WTC11 (cell line): ENCODE measurements at regions not wholly inside any gene's neighbourhood (a gene's known extent, or its start where the extent isn't known, plus 50 kb on each side); places are given as distances from the start of the nearest gene placed in this dataset.

Source experiments
- ATAC-seq: fragments of 200-7000 bp; cut with Tn5 transposase; 2 replicates; pipeline ENCODE4 v1.10.0; 2021; ENCODE audit warnings: mild to moderate bottlenecking, moderate library complexity
- CTCF ChIA-PET: fragments of 300-600 bp; sonication (Branson Sonifier 250); formaldehyde crosslinking; loops from one replicate; lab custom pipeline; 2021; ENCODE audit warnings: antibody characterized with exemption; lab: Charles Lee
- POLR2A ChIA-PET: fragments of 350-600 bp; sonication (Branson Sonifier 250); formaldehyde crosslinking; loops from one replicate; lab custom pipeline; 2021; ENCODE audit warnings: antibody characterized with exemption; lab: Charles Lee
- DNase-seq: peaks from one replicate; pipeline ENCODE4 v3.0.0; 2021; ENCODE audit warnings: low spot score
- H3K27ac Mint-ChIP-seq: 2 replicates; pipeline ENCODE4 v1.8.0; 2021; ENCODE audit warnings: mixed read lengths
- H3K27me3 Mint-ChIP-seq: 2 replicates; pipeline ENCODE4 v1.8.0; 2021; ENCODE audit warnings: low read depth, mild to moderate bottlenecking, moderate library complexity, mixed read lengths
- H3K36me3 Mint-ChIP-seq: 2 replicates; pipeline ENCODE4 v1.8.0; 2021; ENCODE audit warnings: mixed read lengths
- H3K4me1 Mint-ChIP-seq: 2 replicates; pipeline ENCODE4 v1.8.0; 2022; ENCODE audit warnings: mixed read lengths
- H3K4me3 Mint-ChIP-seq: 2 replicates; pipeline ENCODE4 v1.8.0; 2021; ENCODE audit warnings: mild to moderate bottlenecking, moderate library complexity, mixed read lengths
- H3K9me3 Mint-ChIP-seq: 2 replicates; pipeline ENCODE4 v1.8.0; 2021; ENCODE audit warnings: mixed read lengths
- ATF3 ChIP-seq: sonication (generic); formaldehyde crosslinking; conservative IDR thresholded peaks from 2 replicates; pipeline ENCODE4 v1.8.1; 2022; ENCODE audit warnings: mild to moderate bottlenecking, missing genetic modification reagents
- CTCF ChIP-seq: fragments of 200-600 bp; IDR thresholded peaks from 2 replicates; pipeline ENCODE4 v1.8.0; 2022; ENCODE audit warnings: antibody characterized with exemption
- E2F5 ChIP-seq: sonication (generic); formaldehyde crosslinking; IDR thresholded peaks from 2 replicates; pipeline ENCODE4 v1.8.1; 2022; ENCODE audit warnings: mild to moderate bottlenecking, moderate library complexity, missing genetic modification reagents
- IRF1 ChIP-seq: sonication (generic); formaldehyde crosslinking; IDR thresholded peaks from 2 replicates; pipeline ENCODE4 v1.8.0; 2023; ENCODE audit warnings: missing genetic modification reagents
- MLX ChIP-seq: sonication (generic); formaldehyde crosslinking; IDR thresholded peaks from 2 replicates; pipeline ENCODE4 v1.8.1; 2023; ENCODE audit warnings: mild to moderate bottlenecking, missing genetic modification reagents, moderate library complexity
- MYBL2 ChIP-seq: sonication (generic); formaldehyde crosslinking; IDR thresholded peaks from 2 replicates; pipeline ENCODE4 v1.8.1; 2023; ENCODE audit warnings: mild to moderate bottlenecking, moderate library complexity, missing genetic modification reagents
- NFE2L1 ChIP-seq: sonication (generic); formaldehyde crosslinking; IDR thresholded peaks from 2 replicates; pipeline ENCODE4 v1.8.1; 2023; ENCODE audit warnings: missing genetic modification reagents
- NR1H2 ChIP-seq: sonication (generic); formaldehyde crosslinking; IDR thresholded peaks from 2 replicates; pipeline ENCODE4 v1.9.0; 2021; ENCODE audit warnings: mild to moderate bottlenecking, moderate library complexity, missing genetic modification reagents
- NR2C2 ChIP-seq: sonication (generic); formaldehyde crosslinking; IDR thresholded peaks from 2 replicates; pipeline ENCODE4 v1.8.0; 2022; ENCODE audit warnings: mild to moderate bottlenecking, missing genetic modification reagents
- TCF7 ChIP-seq: sonication (generic); formaldehyde crosslinking; IDR thresholded peaks from 2 replicates; pipeline ENCODE4 v1.8.0; 2022; ENCODE audit warnings: mild to moderate bottlenecking, low read depth, missing genetic modification reagents, moderate library complexity
- TP53 ChIP-seq: sonication (generic); formaldehyde crosslinking; IDR thresholded peaks from 2 replicates; pipeline ENCODE4 v1.8.1; 2023; ENCODE audit warnings: mild to moderate bottlenecking, missing genetic modification reagents
- USF2 ChIP-seq: sonication (generic); formaldehyde crosslinking; IDR thresholded peaks from 2 replicates; pipeline ENCODE4 v1.8.1; 2023; ENCODE audit warnings: mild to moderate bottlenecking, missing genetic modification reagents, moderate library complexity
- ZBTB21 ChIP-seq: sonication (generic); formaldehyde crosslinking; IDR thresholded peaks from 2 replicates; pipeline ENCODE4 v1.8.1; 2023; ENCODE audit warnings: mild to moderate bottlenecking, missing genetic modification reagents, borderline replicate concordance
- ZBTB43 ChIP-seq: sonication (generic); formaldehyde crosslinking; IDR thresholded peaks from 2 replicates; pipeline ENCODE4 v1.8.1; 2023; ENCODE audit warnings: mild to moderate bottlenecking, missing genetic modification reagents
- ZMAT4 ChIP-seq: fragments of 250-450 bp; sonication (Bioruptor Pico); IDR thresholded peaks from 2 replicates; pipeline ENCODE4 v1.9.0; 2021; ENCODE audit warnings: mild to moderate bottlenecking
- ZNF396 ChIP-seq: fragments of 250-450 bp; sonication (Bioruptor Pico); IDR thresholded peaks from 2 replicates; pipeline ENCODE4 v1.8.0; 2021; ENCODE audit warnings: mild to moderate bottlenecking, moderate library complexity, borderline replicate concordance
- ZNF423 ChIP-seq: fragments of 250-450 bp; sonication (Bioruptor Pico); IDR thresholded peaks from 2 replicates; pipeline ENCODE4 v2.1.2; 2022; ENCODE audit warnings: mild to moderate bottlenecking, moderate library complexity
- ZSCAN18 ChIP-seq: fragments of 250-450 bp; sonication (Bioruptor Pico); IDR thresholded peaks from 2 replicates; pipeline ENCODE4 v2.1.2; 2022; ENCODE audit warnings: mild to moderate bottlenecking, moderate library complexity

GRCh38 chr3:194935632-194936470 lies 250.2 kb downstream of the FAM43A start:
- ChIA-PET CTCF (interaction anchor here (0.7 to 1.4 kb wide), 5 partner anchors 66 to 263 kb away, joined by 3 to 5 read pairs (median 3); partner anchors contain the start of gene LSG1), POLR2A (no interaction called here)
- H3K27me3 Mint-ChIP-seq: no peaks in the 10 kb centered on the region; the same call in 1 of the 2 replicates
- ATAC-seq (no peak), DNase-seq (no peak)
- TF ChIP-seq ZNF423 (CRISPR knock-in tag) (no peak), E2F5 (no peak), ZBTB43 (CRISPR knock-in tag) (no peak), ZSCAN18 (CRISPR knock-in tag) (no peak), NFE2L1 (no peak), IRF1 (CRISPR knock-in tag) (no peak), ATF3 (CRISPR knock-in tag) (no peak), TP53 (no peak), ZMAT4 (CRISPR knock-in tag) (no peak), USF2 (no peak), ZBTB21 (CRISPR knock-in tag) (no peak), NR1H2 (CRISPR knock-in tag) (no peak), MYBL2 (no peak), CTCF (no peak), ZNF396 (no peak), TCF7 (CRISPR knock-in tag) (no peak), MLX (no peak), NR2C2 (no peak)
- 0 out of 2 replicates have a peak, but pooled peaks cover 3% of the 10 kb centered on the region for H3K36me3 Mint-ChIP-seq
- H3K27ac Mint-ChIP-seq: no peak overlapping the region
- 0 out of 2 replicates have a peak, but pooled peaks cover 4% of the 10 kb centered on the region for H3K4me1 Mint-ChIP-seq
- H3K9me3 Mint-ChIP-seq: peaks cover 22% of the 10 kb centered on the region
- no peak overlapping the region for H3K4me3 Mint-ChIP-seq
